Bronchial epithelial cell (primary cell): ENCODE measurements at regions not wholly inside any gene's neighbourhood (a gene's known extent, or its start where the extent isn't known, plus 50 kb on each side); places are given as distances from the start of the nearest gene placed in this dataset.

Experiments
- DNase-seq: peaks from one replicate; pipeline ENCODE4 v3.0.0-alpha.2; 2010; ENCODE audit warnings: low read depth
- FAIRE-seq: peaks from 2 replicates; lab custom pipeline; 2011; peaks lifted over from hg19 to GRCh38; lab: Jason Lieb, UNC
- H3K27me3 ChIP-seq: 2 replicates; pipeline ENCODE4 v1.5.1; 2011; ENCODE audit warnings: low read length; ENCODE audit not compliant: control insufficient read depth, insufficient read depth
- H3K36me3 ChIP-seq: 2 replicates; pipeline ENCODE4 v1.5.1; 2011; ENCODE audit warnings: low read length; ENCODE audit not compliant: control insufficient read depth, insufficient read depth
- H3K4me3 ChIP-seq: 2 replicates; pipeline ENCODE4 v1.5.1; 2011; ENCODE audit warnings: mild to moderate bottlenecking, low read depth, low read length, control low read depth
- TF ChIP-seq, protein P1 (sequence below): IDR thresholded peaks from 2 replicates; pipeline ENCODE4 v1.5.1; 2011; ENCODE audit warnings: mild to moderate bottlenecking, moderate library complexity, low read length, control low read depth, inconsistent platforms; ENCODE audit not compliant: insufficient read depth, severe bottlenecking

DNA sequence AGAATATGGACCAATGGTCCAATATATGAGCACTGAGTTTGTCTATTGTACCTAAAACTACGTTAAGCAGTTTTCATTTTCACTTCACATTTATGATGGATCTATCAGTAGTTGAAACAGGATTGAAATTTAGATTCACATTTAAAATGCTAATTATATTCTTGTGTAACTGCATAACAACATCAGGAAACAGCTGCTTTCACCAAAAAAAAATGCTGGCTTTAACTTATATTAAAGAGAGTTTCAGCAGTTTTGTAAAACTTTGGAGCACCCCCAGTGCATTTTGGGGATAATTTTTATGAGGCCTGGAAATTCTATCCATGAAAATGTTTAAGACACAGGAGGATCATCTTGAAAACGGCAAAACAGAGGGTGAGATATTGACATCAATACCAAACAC is 142.8 kb upstream of the ROBO2 start:
- Histone ChIP-seq H3K36me3 (no peaks in the 10 kb centered on the region), H3K27me3 (no peaks in the 10 kb centered on the region), H3K4me3 (no peak overlapping the region)
- TF ChIP-seq, protein P1, sequence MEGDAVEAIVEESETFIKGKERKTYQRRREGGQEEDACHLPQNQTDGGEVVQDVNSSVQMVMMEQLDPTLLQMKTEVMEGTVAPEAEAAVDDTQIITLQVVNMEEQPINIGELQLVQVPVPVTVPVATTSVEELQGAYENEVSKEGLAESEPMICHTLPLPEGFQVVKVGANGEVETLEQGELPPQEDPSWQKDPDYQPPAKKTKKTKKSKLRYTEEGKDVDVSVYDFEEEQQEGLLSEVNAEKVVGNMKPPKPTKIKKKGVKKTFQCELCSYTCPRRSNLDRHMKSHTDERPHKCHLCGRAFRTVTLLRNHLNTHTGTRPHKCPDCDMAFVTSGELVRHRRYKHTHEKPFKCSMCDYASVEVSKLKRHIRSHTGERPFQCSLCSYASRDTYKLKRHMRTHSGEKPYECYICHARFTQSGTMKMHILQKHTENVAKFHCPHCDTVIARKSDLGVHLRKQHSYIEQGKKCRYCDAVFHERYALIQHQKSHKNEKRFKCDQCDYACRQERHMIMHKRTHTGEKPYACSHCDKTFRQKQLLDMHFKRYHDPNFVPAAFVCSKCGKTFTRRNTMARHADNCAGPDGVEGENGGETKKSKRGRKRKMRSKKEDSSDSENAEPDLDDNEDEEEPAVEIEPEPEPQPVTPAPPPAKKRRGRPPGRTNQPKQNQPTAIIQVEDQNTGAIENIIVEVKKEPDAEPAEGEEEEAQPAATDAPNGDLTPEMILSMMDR: no peak
- FAIRE-seq: no peak
- DNase-seq: no peak

DNA sequence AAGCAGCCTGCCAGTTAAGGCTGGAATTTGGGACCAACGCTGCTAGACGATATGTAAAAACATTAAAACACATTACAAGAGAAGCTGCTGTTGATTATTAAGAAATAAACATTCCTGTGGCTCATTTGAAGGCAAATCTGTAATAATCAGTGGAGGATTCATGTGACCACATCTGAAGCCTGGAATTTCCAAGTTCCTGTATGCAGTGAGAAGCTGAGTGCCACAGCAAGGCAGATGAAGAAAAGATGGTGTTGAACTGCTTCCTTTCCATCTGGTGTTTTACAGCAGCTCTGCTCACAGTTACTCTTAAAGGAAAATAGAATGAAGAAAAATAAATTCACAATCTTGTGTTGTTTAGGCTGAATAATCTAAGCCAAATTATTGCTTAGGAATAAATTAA is 139.3 kb upstream of the ROBO2 start:
- TF ChIP-seq, protein P1: no peak
- Histone ChIP-seq H3K27me3 (no peaks in the 10 kb centered on the region), H3K36me3 (no peaks in the 10 kb centered on the region), H3K4me3 (no peak overlapping the region)
- FAIRE-seq (no peak), DNase-seq (no peak)

DNA sequence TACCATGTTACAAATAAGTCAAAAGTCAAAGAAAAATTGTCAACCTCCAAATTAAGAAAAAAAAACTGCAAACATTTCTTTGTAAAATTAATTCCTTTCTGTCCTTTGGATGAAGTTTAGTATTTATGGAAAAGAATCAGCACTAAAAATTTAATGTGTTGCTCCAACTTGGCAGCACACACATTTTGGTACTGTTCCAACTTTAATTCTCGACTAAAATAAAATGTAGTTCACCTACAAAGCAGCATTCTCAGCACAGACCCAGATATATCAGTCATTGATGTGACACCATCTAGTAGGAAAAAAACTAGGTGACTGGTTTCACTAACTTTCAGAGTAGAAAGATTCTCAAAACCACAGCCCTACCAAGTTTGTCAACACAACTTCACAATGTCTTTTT is 131.7 kb upstream of the ROBO2 start:
- TF ChIP-seq, protein P1: no peak
- Histone ChIP-seq H3K27me3 (no peaks in the 10 kb centered on the region), H3K4me3 (no peak overlapping the region), H3K36me3 (no peaks in the 10 kb centered on the region)
- FAIRE-seq (no peak), DNase-seq (no peak)

DNA sequence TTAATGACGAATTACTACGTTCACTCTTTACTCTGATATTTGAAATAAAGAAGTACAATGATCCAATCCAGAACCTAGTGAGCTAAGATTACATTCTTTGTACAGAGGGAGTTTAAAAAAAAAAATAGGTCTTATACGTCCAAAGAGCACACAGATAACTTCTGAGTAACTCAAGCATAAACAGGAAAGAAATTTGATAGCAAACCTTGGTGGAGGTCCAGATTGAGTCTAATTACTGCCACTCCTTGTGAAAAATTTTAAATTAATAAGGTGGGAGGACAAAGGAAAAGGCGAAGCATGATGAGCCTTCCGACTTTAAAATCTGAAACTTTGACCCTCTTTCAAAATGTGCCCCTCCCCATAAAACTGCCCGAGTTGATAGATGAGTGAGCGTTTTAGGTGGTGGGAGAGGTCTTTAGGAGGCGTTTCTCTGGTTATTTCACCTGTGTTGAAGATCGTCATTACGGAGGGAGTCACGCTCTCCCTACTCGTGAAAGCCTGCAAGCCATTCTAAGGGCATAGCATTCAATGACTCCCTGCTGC is 127.0 kb upstream of the ROBO2 start:
- TF ChIP-seq, protein P1: no peak
- H3K36me3 ChIP-seq: no peaks in the 10 kb centered on the region
- no peak for FAIRE-seq
- H3K27me3 ChIP-seq: no peaks in the 10 kb centered on the region
- no peak overlapping the region for H3K4me3 ChIP-seq
- no peak for DNase-seq

DNA sequence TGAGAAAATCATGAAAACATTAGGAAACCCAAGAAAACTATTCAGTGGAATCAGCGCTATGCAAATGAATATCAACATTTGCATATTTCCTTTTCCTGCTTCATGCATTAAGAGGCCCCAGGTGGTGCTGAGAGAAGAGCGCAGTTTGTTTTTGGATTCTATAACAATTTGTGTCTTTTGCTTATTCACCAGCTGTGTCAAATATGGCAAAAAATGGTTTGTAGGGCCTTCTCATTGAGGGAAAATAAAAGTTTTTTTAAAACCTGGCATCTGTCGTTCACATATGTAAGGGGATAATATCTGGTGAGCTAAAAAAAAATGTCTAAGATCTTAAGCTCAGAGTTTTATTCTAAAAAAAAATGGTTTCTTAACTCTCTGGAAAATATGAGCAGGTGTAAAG is 122.5 kb upstream of the ROBO2 start:
- DNase-seq (no peak), FAIRE-seq (no peak)
- TF ChIP-seq, protein P1: no peak
- Histone ChIP-seq H3K36me3 (no peaks in the 10 kb centered on the region), H3K4me3 (no peak overlapping the region), H3K27me3 (no peaks in the 10 kb centered on the region)

DNA sequence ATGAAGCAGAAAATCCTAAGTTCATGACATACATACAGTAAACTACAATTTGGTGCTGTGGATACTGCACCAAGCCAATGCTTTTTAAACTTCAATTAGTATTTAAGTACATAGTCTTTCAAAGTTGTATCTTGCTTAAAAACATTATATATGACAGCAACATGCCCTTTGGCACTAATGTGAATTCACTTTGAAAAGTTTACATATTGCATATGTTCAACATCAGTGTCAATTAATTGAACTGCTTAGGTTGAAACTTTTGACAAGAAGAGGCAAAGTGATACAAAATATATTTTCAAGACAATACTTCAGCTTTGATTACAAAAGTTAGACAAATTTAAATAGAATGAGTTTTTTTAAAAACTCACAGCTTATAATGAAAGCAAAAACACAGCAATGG is 119.4 kb upstream of the ROBO2 start:
- DNase-seq (no peak), FAIRE-seq (no peak)
- TF ChIP-seq, protein P1: no peak
- no peaks in the 10 kb centered on the region for H3K27me3 ChIP-seq
- no peaks in the 10 kb centered on the region for H3K36me3 ChIP-seq
- no peak overlapping the region for H3K4me3 ChIP-seq
